ENCODE measurements at regions not wholly inside any gene's neighbourhood (a gene's known extent, or its start where the extent isn't known, plus 50 kb on each side); places are given as distances from the start of the nearest gene placed in this dataset.
"Not testable (repeated sequence)": the region's sequence is repeated elsewhere in the genome, so short reads cannot be mapped to it uniquely, and the experiment has no call there.

GRCh38 chr1:101492144-101492543 is 255.3 kb downstream of the S1PR1 start:
- DNase-seq = not testable (repeated sequence)

DNA sequence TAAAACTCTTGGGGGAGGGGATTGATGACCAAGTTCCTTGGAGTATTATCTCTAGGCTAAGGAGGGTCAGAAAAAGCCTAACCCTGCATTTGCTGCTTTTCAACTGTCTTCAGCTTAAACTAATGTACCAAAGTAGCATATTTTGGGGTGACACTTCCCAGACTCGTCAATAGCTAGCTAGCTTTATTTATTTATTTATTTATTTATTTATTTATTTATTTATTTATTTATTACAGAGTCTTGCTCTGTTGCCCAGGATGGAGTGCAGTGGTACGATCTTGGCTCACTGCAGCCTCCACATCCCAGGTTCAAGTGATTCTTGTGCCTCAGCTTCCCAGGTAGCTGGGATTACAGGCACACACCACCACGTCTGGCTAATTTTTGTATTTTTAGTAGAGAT is 257.1 kb downstream of the S1PR1 start:
- DNase-seq = not testable (repeated sequence)

DNA sequence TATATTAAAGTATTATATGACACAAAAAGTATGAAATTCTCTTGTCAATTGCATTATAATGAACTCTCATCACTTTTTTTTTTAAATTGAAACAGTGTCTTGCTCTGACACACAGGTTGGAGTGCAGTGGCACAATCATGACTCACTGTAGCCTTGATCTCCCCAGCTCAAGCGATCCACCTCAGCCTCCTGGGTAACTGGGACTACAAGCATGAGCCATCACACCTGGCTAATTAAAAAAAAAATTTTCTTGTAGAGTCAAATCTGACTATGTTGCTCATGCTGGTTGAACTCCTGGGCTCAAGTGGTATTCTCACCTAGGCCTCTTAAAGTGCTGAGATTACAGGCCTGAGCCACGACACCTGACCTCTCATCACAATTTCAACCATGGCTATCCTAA is 259.3 kb downstream of the S1PR1 start:
- DNase-seq = no peak

DNA sequence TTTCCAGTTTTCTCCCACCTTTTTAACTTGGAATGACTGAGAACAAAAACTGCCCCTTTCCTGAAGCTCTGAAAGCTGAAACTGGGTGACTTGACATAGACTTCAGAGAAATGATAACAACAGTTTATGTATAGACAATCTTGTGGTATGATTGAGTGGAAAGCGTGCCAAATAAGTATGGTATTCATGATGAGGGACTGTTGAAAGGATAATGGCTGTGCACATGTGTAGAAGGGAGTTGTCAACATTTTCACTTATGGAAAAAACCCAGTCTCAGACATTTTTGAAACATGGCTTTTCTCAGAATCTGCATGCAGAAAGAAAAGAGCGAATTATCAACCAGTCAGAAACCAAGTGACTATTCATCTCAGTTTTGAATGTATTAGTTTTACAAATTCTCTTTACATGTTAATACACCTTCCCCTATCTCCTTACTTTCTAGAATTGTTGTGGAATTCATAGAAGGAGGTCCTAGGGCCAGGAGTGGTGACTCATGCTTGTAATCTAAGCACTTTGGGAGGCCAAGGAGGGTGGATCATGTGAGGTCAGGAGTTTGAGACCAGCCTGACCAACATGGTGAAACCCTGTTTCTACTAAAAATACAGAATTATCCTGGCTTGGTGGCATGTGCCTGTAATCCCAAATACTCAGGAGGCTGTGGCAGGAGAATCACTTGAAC is 261.2 kb downstream of the S1PR1 start:
- DNase-seq = no peak

DNA sequence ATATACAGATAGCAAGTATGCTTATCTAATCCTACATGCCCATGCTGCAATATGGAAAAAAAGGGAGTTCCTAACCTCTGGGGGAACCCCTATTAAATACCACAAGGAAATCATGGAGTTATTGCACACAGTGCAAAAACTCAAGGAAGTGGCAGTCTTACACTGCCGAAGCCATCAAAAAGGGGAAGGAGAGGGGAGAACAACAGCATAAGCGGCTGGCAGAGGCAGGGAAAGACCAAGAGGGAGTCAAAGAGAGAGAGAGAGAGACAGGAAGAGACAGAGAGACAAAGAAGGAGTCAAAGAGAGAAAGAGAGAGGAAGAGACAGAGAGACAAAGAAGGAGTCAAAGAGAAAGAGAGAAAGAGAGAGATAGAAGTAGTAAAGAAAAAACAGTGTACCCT is 267.3 kb downstream of the S1PR1 start:
- not testable (repeated sequence) for DNase-seq

DNA sequence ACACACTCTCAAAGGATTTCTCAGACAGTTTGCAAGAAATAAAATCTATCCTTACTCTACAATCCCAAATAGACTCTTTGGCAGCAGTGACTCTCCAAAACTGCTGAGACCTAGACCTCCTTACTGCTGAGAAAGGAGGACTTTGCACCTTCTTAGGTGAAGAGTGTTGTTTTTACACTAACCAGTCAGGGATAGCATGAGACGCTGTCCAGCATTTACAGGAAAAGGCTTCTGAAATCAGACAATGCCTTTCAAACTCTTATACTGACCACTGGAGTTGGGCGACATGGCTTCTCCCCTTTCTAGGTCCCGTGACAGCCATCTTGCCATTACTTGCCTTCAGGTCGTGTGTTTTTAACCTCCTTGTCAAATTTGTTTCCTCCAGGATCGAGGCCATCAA is 268.4 kb downstream of the S1PR1 start:
- not testable (repeated sequence) for DNase-seq

GRCh38 chr1:101506541-101507164 is 269.8 kb downstream of the S1PR1 start:
- DNase-seq = peak; percentile 28

- peak; percentile 50 for DNase-seq
These were observed 270.7 kb downstream of the S1PR1 start for GRCh38 chr1:101507547-101507971.

- no peak for DNase-seq
These were observed 272.1 kb downstream of the S1PR1 start for GRCh38 chr1:101508913-101509312.

- no peak for DNase-seq
These were observed 272.6 kb downstream of the S1PR1 start for GRCh38 chr1:101509370-101509769.

- no peak for DNase-seq
These were observed 274.5 kb downstream of the S1PR1 start for GRCh38 chr1:101511202-101511891.

- DNase-seq = peak; percentile 34
These were observed 283.5 kb downstream of the S1PR1 start for GRCh38 chr1:101520302-101520701.

DNA sequence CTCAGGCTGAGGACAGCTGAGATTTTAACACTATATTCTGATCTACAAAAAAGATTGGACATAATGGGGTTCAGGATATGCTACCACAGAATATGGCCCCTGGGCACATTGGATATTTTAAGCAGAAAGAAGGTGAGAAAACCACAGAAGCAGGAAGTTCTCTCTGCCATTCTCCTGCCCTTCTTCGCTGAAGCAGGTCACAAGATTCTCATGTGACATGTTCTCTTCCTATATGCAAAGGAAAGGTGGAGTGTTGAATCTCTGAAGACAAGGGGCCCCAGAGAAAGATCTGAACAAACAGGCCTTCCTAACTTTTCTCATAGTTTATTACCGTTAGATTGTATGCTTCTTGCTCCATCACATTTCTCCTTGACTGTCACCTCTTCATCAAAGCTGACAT is 285.7 kb downstream of the S1PR1 start:
- DNase-seq = no peak

DNA sequence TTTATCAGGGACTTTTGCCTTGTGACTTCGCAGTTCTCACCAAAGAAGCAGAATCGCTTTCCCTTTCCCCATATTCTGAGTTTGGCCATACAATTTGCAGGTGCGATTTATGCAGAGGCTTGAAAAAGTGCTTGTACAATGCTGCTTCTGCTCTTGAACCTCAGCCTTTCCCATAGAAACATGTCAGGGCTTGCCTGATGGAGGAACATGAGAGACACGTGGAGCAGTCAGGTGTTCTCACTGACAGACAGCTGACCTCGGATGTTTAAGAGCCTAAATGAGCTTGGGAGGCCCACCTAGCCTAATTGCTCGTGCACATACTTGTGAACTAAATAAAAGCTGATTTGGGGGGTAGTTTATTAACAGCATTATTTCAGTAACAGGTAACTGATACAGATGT is 290.0 kb downstream of the S1PR1 start:
- no peak for DNase-seq

GRCh38 chr1:101532377-101532776 is 295.6 kb downstream of the S1PR1 start:
- DNase-seq = peak; percentile 2

DNA sequence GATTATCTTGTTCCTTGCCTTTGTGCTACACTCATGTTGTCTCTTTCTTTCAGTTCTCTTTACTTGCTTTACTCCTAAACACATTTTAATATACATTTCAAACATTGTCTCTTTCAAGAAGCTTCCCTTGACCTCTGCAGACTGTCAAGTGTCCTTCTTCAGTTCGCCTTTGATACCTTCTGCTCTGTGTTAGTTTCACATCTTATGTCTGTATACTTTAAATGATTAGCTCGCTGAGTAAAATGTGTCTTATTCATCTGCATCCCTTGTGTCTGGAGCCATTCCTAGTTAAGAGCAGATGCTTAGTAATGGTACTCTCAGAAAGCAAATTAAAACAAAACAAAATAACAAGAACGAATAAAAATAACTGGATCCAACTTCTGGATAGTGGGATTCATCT is 303.3 kb downstream of the S1PR1 start:
- no peak for DNase-seq

- DNase-seq = no peak
These were observed 310.1 kb downstream of the S1PR1 start for GRCh38 chr1:101546885-101547284.

GRCh38 chr1:101547357-101547756 is 310.5 kb downstream of the S1PR1 start:
- DNase-seq = no peak

- DNase-seq = no peak
These were observed 311.6 kb downstream of the S1PR1 start for GRCh38 chr1:101548376-101548775.

DNA sequence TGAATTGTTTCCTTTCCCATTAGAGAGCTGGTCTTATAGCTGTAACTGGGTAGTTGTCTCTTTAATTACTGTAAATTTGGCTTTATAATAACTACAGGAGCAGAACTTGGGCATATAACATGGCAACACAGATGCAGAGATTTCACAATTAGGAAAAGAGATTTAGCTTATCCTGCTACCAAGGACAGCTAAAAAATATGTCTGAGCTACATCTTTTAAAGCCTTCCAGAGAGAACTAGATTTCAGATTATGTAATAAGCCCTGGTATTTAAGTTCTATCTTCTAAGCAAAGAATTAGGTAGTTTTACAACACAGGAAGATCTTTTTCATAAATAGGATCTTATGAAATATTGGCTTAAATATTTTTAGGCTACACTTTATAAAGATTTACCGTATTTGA is 313.8 kb downstream of the S1PR1 start:
- DNase-seq = no peak

DNA sequence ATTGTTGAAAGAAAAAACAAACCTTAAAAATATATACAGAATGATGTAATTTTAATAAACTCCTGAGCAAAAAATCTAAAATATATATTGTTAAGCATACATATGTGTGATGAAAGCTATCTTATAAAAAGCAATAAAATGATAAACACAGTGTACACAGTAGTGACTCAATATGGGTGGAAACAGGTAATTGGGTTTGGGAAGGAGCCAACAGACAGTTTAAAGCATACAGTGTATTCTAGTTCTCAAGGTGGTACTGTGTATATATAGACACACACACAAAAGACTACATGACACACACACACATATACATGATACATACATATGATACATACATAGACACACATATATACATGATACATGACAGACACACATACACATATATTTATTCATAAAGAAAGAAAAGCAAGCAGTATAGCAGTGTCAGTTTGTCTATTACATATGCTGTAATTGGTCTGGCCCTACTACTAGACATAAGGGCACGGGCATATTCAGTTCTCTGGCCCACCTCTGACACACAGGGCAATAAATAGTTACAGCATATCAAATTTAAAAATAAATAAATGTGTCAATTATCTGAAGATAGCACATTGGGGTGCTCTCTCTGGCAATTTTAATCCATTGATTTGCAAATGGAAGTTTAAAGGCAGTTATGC is 330.2 kb downstream of the S1PR1 start:
- no peak for DNase-seq

DNA sequence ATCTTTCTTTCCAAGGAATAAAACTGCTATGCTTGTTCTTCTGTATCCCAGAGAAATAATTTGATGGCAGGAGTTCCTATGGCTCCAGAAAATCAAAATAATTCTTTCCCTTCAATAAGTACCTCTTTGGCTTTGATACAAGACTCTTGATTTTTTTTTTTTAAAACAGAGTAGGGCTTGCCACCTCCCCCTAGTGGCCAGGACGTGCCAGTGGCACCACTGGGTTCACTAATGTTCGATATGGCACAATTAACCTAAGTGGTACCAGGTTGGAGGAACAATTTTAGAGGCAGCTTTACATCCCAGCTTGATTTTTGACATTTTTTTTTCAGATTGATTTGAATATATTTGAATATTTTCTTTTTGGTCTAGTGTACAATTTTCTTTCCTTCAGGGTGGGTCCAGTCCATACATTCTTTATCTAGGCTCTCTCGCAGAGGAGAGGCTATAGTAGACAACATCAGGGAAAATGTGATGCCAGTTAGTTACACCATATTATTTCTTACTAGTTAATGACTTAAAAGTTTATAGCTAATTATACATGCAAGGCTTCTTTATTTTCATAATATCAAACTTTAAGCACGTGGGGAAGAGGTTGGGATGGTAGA is 330.9 kb downstream of the S1PR1 start:
- DNase-seq = peak; percentile 25

DNA sequence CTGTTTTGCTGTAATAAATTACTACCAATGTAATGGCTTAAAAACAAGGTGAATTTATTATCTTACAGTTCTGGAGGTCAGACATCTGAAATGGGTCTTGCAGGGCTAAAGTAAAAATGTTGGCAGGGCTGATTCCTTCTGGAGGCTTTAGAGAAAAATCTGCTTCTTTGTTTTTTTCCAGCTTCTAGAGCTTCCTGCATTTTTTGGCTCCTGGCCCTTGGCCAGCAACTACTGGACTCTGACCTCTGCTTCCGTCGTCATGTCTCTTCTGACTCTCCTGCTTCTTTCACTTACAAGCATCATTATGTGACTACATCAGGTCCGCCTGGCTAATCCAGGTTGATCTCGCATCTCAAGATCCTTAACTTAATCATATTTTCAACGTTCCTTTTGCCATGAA is 350.9 kb downstream of the S1PR1 start:
- DNase-seq = peak; percentile 34

Data from fibroblast of skin of right biceps (primary cell).